DND-41 (cell line): ENCODE measurements at regions not wholly inside any gene's neighbourhood (a gene's known extent, or its start where the extent isn't known, plus 50 kb on each side); places are given as distances from the start of the nearest gene placed in this dataset.

Source experiments
- ATAC-seq: fragments of 200-7000 bp; cut with Tn5 transposase; 3 replicates; pipeline ENCODE4 v1.9.1; 2021; ENCODE audit warnings: low read depth; ENCODE audit not compliant: insufficient read depth
- DNase-seq: peaks from one replicate; pipeline ENCODE4 v3.0.0-alpha.2; 2020
- H2AFZ ChIP-seq: 2 replicates; pipeline ENCODE4 v1.6.0; 2012; ENCODE audit warnings: low read depth, low read length
- H3K27ac ChIP-seq: 2 replicates; pipeline ENCODE4 v1.5.1; 2012; ENCODE audit warnings: low read length, inconsistent platforms
- H3K27me3 ChIP-seq: fragments of 200-600 bp; sonication (generic); 2 replicates; pipeline ENCODE4 v1.6.0; 2012; ENCODE audit warnings: low read length, mild to moderate bottlenecking, inconsistent platforms; ENCODE audit not compliant: insufficient read depth, poor library complexity
- H3K36me3 ChIP-seq: 2 replicates; pipeline ENCODE4 v1.5.1; 2012; ENCODE audit warnings: low read length, inconsistent platforms; ENCODE audit not compliant: insufficient read depth
- H3K4me1 ChIP-seq: 2 replicates; pipeline ENCODE4 v1.5.1; 2012; ENCODE audit warnings: mild to moderate bottlenecking, low read length; ENCODE audit not compliant: insufficient read depth
- H3K4me2 ChIP-seq: 2 replicates; pipeline ENCODE4 v1.6.0; 2012; ENCODE audit warnings: mild to moderate bottlenecking, moderate library complexity, low read length, inconsistent platforms; ENCODE audit not compliant: insufficient read depth
- H3K4me3 ChIP-seq, 2 experiments: fragments of 200-600 bp in 1 of 2; shearing (Covaris generic) in 1 of 2; 2 replicates each; pipeline ENCODE4 v1.5.1; 2012 to 2016; ENCODE audit warnings: inconsistent platforms in 2 of 2, low read length in 2 of 2, mild to moderate bottlenecking in 2 of 2, low read depth in 1 of 2, moderate library complexity in 1 of 2
- H3K79me2 ChIP-seq: 2 replicates; pipeline ENCODE4 v1.6.0; 2012; ENCODE audit warnings: low read length, inconsistent platforms; ENCODE audit not compliant: insufficient read depth
- H3K9ac ChIP-seq: 2 replicates; pipeline ENCODE4 v1.6.0; 2012; ENCODE audit warnings: low read depth, mild to moderate bottlenecking, inconsistent platforms, low read length, moderate library complexity
- H3K9me3 ChIP-seq: 2 replicates; pipeline ENCODE4 v1.5.1; 2012; ENCODE audit warnings: low read length, moderate library complexity, mild to moderate bottlenecking, inconsistent platforms; ENCODE audit not compliant: insufficient read depth, severe bottlenecking
- H4K20me1 ChIP-seq: 2 replicates; pipeline ENCODE4 v1.6.0; 2012; ENCODE audit warnings: low read length; ENCODE audit not compliant: insufficient read depth
- EZH2 ChIP-seq: IDR thresholded peaks from 3 replicates; pipeline ENCODE4 v1.6.1; 2012; ENCODE audit warnings: borderline replicate concordance, low read depth, mild to moderate bottlenecking, moderate library complexity, low read length, inconsistent platforms; ENCODE audit not compliant: severe bottlenecking
- TF ChIP-seq, protein P1 (sequence below): IDR thresholded peaks from 2 replicates; pipeline ENCODE4 v1.5.1; 2012; ENCODE audit warnings: borderline replicate concordance, low read length, moderate library complexity, mild to moderate bottlenecking; ENCODE audit not compliant: poor library complexity, severe bottlenecking; ENCODE audit errors: extremely low read depth

DNA sequence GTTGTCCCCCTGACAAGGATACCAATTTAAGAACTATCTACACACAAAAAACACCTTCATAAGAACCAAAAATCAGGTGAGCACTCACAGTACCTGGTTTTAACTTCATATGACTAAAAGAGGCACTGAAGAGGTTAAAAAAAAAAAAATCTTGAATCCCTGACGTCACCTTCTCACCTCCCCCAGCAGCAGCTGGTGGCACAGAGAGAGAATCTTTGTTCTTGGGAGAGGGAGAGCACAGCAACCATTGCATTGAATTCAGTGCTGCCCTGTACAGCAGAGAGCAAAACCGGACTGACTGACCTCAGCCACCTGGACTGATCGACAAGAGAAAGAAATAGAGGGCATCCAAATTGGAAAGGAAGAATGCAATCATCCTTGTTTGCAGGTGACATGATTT lies 566.0 kb downstream of the TMX3 start:
- Histone ChIP-seq H3K9me3 (no peaks in the 10 kb centered on the region), H3K4me2 (no peak overlapping the region), H4K20me1 (no peaks in the 10 kb centered on the region), H3K9ac (no peak overlapping the region), H3K4me3 (no peak overlapping the region), H3K27ac (no peak overlapping the region), H2AFZ (no peak overlapping the region), H3K27me3 (no peaks in the 10 kb centered on the region), H3K79me2 (no peaks in the 10 kb centered on the region), H3K36me3 (no peaks in the 10 kb centered on the region), H3K4me1 (no peaks in the 10 kb centered on the region)
- TF ChIP-seq EZH2 = no peak
- TF ChIP-seq, protein P1, sequence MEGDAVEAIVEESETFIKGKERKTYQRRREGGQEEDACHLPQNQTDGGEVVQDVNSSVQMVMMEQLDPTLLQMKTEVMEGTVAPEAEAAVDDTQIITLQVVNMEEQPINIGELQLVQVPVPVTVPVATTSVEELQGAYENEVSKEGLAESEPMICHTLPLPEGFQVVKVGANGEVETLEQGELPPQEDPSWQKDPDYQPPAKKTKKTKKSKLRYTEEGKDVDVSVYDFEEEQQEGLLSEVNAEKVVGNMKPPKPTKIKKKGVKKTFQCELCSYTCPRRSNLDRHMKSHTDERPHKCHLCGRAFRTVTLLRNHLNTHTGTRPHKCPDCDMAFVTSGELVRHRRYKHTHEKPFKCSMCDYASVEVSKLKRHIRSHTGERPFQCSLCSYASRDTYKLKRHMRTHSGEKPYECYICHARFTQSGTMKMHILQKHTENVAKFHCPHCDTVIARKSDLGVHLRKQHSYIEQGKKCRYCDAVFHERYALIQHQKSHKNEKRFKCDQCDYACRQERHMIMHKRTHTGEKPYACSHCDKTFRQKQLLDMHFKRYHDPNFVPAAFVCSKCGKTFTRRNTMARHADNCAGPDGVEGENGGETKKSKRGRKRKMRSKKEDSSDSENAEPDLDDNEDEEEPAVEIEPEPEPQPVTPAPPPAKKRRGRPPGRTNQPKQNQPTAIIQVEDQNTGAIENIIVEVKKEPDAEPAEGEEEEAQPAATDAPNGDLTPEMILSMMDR = no peak
- ATAC-seq (no peak), DNase-seq (no peak)

DNA sequence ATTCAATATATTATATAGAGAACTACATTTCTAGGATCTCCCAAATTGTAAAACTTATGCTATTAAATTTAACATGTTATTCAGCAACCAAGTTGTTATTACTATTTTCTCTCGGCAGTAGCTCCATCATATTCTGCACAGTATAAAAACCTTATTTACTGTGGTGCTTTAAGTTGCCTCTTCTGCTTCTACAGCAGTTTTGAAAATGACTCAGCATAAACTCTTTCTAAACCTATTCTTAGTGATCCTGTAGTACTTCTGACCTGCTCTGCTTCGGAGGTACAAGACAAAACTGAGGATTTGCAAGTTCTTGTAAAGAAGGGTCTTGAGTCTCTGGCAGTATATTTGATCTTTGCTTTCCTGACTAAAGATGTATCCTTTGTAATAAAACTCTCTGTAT lies 567.2 kb downstream of the TMX3 start:
- no peaks in the 10 kb centered on the region for H3K4me1 ChIP-seq
- ATAC-seq = no peak
- no peaks in the 10 kb centered on the region for H4K20me1 ChIP-seq
- no peak for TF ChIP-seq EZH2
- TF ChIP-seq, protein P1 = no peak
- H3K27me3 ChIP-seq = no peaks in the 10 kb centered on the region
- no peak for DNase-seq
- H3K4me3 ChIP-seq = no peak overlapping the region
- no peaks in the 10 kb centered on the region for H3K79me2 ChIP-seq
- no peak overlapping the region for H3K4me2 ChIP-seq
- no peak overlapping the region for H3K9ac ChIP-seq
- no peak overlapping the region for H2AFZ ChIP-seq
- H3K9me3 ChIP-seq = no peaks in the 10 kb centered on the region
- no peak overlapping the region for H3K27ac ChIP-seq
- H3K36me3 ChIP-seq = no peaks in the 10 kb centered on the region

DNA sequence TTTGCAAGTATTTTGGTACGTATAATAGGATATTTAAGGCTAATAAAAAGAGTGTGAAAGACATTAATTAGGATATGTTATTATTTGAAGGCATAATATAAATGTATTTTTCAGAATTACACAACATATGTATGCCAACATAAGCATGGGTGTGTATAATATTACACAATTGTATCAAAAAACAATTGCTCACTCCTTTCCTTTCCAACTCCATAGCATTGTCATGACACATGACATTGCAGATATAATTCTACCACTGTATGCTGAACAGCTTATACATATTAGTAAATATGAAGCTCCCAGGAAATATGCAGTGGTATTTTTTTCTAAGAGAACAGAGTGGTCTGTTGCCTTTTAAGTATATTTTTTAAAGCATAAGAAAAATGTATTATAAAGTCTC lies 593.1 kb downstream of the TMX3 start:
- no peak overlapping the region for H3K4me3 ChIP-seq
- no peak overlapping the region for H3K9ac ChIP-seq
- no peak overlapping the region for H3K4me2 ChIP-seq
- no peaks in the 10 kb centered on the region for H3K79me2 ChIP-seq
- no peaks in the 10 kb centered on the region for H3K4me1 ChIP-seq
- no peak overlapping the region for H3K27ac ChIP-seq
- DNase-seq (no peak), ATAC-seq (no peak)
- no peaks in the 10 kb centered on the region for H3K9me3 ChIP-seq
- H4K20me1 ChIP-seq = no peaks in the 10 kb centered on the region
- TF ChIP-seq, protein P1 = no peak
- TF ChIP-seq EZH2 = no peak
- H3K27me3 ChIP-seq = no peaks in the 10 kb centered on the region
- H3K36me3 ChIP-seq = no peaks in the 10 kb centered on the region
- H2AFZ ChIP-seq = no peak overlapping the region

DNA sequence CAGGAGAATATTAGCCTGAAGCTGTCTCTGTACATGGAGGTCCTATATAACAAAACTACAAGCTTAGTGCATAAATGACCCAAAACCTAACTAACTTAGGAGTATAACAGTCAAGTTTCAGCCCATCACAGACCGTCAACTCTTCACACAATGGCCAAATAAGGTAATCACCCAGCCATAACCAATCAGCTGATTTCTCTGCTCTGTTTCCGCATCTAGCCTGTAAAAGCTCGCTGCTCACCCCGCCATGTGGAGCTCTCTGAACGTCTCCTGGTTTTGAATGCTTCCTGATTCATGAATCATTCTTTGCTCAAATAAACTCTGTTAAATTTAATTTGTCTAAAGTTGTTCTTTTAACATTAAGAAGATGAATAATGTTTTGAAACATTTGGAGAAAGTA lies 593.6 kb downstream of the TMX3 start:
- no peak overlapping the region for H3K4me2 ChIP-seq
- no peak overlapping the region for H3K27ac ChIP-seq
- no peak for ATAC-seq
- no peak for DNase-seq
- no peaks in the 10 kb centered on the region for H3K4me1 ChIP-seq
- no peaks in the 10 kb centered on the region for H3K79me2 ChIP-seq
- H2AFZ ChIP-seq = no peak overlapping the region
- no peaks in the 10 kb centered on the region for H4K20me1 ChIP-seq
- TF ChIP-seq, protein P1 = no peak
- H3K9me3 ChIP-seq = no peaks in the 10 kb centered on the region
- no peaks in the 10 kb centered on the region for H3K36me3 ChIP-seq
- H3K4me3 ChIP-seq = no peak overlapping the region
- no peak overlapping the region for H3K9ac ChIP-seq
- H3K27me3 ChIP-seq = no peaks in the 10 kb centered on the region
